OCI-LY1 (cell line): ENCODE measurements at regions not wholly inside any gene's neighbourhood (a gene's known extent, or its start where the extent isn't known, plus 50 kb on each side); places are given as distances from the start of the nearest gene placed in this dataset.

Experiments used
- EZH2 ChIP-seq: fragments of 200-600 bp; sonication (generic), shearing (Covaris generic); IDR thresholded peaks from 2 replicates; pipeline ENCODE4 v1.8.0; 2017; ENCODE audit warnings: borderline replicate concordance, mixed run types, mild to moderate bottlenecking, antibody characterized with exemption, low read length, moderate library complexity, mixed read lengths
- TF ChIP-seq, protein P1 (sequence below): fragments of 200-600 bp; sonication (generic), shearing (Covaris generic); IDR thresholded peaks from 2 replicates; pipeline ENCODE4 v1.5.1; 2017; ENCODE audit warnings: mild to moderate bottlenecking, antibody characterized with exemption, low read length, moderate library complexity, mixed read lengths

- no peak for TF ChIP-seq EZH2
- TF ChIP-seq, protein P1, sequence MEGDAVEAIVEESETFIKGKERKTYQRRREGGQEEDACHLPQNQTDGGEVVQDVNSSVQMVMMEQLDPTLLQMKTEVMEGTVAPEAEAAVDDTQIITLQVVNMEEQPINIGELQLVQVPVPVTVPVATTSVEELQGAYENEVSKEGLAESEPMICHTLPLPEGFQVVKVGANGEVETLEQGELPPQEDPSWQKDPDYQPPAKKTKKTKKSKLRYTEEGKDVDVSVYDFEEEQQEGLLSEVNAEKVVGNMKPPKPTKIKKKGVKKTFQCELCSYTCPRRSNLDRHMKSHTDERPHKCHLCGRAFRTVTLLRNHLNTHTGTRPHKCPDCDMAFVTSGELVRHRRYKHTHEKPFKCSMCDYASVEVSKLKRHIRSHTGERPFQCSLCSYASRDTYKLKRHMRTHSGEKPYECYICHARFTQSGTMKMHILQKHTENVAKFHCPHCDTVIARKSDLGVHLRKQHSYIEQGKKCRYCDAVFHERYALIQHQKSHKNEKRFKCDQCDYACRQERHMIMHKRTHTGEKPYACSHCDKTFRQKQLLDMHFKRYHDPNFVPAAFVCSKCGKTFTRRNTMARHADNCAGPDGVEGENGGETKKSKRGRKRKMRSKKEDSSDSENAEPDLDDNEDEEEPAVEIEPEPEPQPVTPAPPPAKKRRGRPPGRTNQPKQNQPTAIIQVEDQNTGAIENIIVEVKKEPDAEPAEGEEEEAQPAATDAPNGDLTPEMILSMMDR, result no peak
Observed at GRCh38 chr7:70870349-70870748, 261.6 kb upstream of the GALNT17 start.
